Naive thymus-derived CD4-positive, alpha-beta T cell (primary cell): ENCODE measurements at regions not wholly inside any gene's neighbourhood (a gene's known extent, or its start where the extent isn't known, plus 50 kb on each side); places are given as distances from the start of the nearest gene placed in this dataset.

Source experiments
- ATAC-seq: fragments of 150-1000 bp; cut with Tn5 transposase; 2 replicates; pipeline ENCODE4 v1.10.0; 2021; ENCODE audit warnings: mild to moderate bottlenecking, moderate library complexity
- CTCF ChIA-PET: fragments of 350-600 bp; sonication (Branson Sonifier 250); formaldehyde crosslinking; loops from one replicate; lab custom pipeline; 2021; ENCODE audit warnings: antibody characterized with exemption; lab: Charles Lee
- POLR2A ChIA-PET: fragments of 350-600 bp; sonication (Branson Sonifier 250); formaldehyde crosslinking; loops from one replicate; lab custom pipeline; 2021; ENCODE audit warnings: antibody characterized with exemption, inconsistent platforms; lab: Charles Lee
- DNase-seq, 9 donors: peaks; one replicate each; pipeline versions ENCODE4 v3.0.0 to v3.0.0-alpha.2; 2020 to 2022; ENCODE audit warnings: mixed read lengths in 1 of 9
- H3K27ac ChIP-seq: one replicate; pipeline ENCODE4 v1.7.0; 2013; ENCODE audit warnings: mild to moderate bottlenecking, low read depth, low read length, moderate library complexity
- H3K27me3 ChIP-seq, 2 donors: one replicate each; pipeline ENCODE4 v1.7.0; 2013; ENCODE audit warnings: low read length in 2 of 2, mild to moderate bottlenecking in 2 of 2, moderate library complexity in 2 of 2; ENCODE audit not compliant: control insufficient read depth in 2 of 2, insufficient read depth in 2 of 2
- H3K36me3 ChIP-seq, 3 experiments: 1 replicate in 2 of 3; 2 replicates in 1 of 3; pipeline ENCODE4 v1.7.0; 2013; ENCODE audit warnings: low read length in 3 of 3, mild to moderate bottlenecking in 3 of 3, moderate library complexity in 1 of 3; ENCODE audit not compliant: insufficient read depth in 3 of 3, control insufficient read depth in 2 of 3
- H3K4me1 ChIP-seq, 2 donors: one replicate each; pipeline ENCODE4 v1.7.0; 2013; ENCODE audit warnings: low read length in 2 of 2, mild to moderate bottlenecking in 2 of 2, moderate library complexity in 1 of 2; ENCODE audit not compliant: control insufficient read depth in 2 of 2, insufficient read depth in 2 of 2
- H3K4me3 ChIP-seq: 2 replicates; pipeline ENCODE4 v1.7.0; 2013; ENCODE audit warnings: mild to moderate bottlenecking, low read length
- H3K9me3 ChIP-seq, 3 experiments: 1 replicate in 2 of 3; 2 replicates in 1 of 3; pipeline ENCODE4 v1.7.0; 2013; ENCODE audit warnings: low read length in 3 of 3; ENCODE audit not compliant: control insufficient read depth in 2 of 3
- H3K27ac Mint-ChIP-seq, 9 donors: one replicate each; pipeline ENCODE4 v1.8.0; 2020 to 2022; ENCODE audit warnings: mixed read lengths in 9 of 9, mild to moderate bottlenecking in 8 of 9, moderate library complexity in 5 of 9, inconsistent platforms in 2 of 9
- H3K27me3 Mint-ChIP-seq, 5 donors: one replicate each; pipeline ENCODE4 v1.8.0; 2021 to 2022; ENCODE audit warnings: mixed read lengths in 5 of 5, mild to moderate bottlenecking in 1 of 5
- H3K36me3 Mint-ChIP-seq, 5 donors: one replicate each; pipeline ENCODE4 v1.8.0; 2020 to 2022; ENCODE audit warnings: mixed read lengths in 5 of 5, mild to moderate bottlenecking in 3 of 5, inconsistent platforms in 1 of 5
- H3K4me1 Mint-ChIP-seq, 7 donors: one replicate each; pipeline ENCODE4 v1.8.0; 2020 to 2022; ENCODE audit warnings: mixed read lengths in 7 of 7, mild to moderate bottlenecking in 3 of 7, inconsistent platforms in 1 of 7
- H3K4me3 Mint-ChIP-seq, 10 donors: one replicate each; pipeline ENCODE4 v1.8.0; 2020 to 2022; ENCODE audit warnings: mild to moderate bottlenecking in 10 of 10, mixed read lengths in 10 of 10, moderate library complexity in 6 of 10, inconsistent platforms in 2 of 10
- H3K9me3 Mint-ChIP-seq, 11 donors: one replicate each; pipeline ENCODE4 v1.8.0; 2020 to 2022; ENCODE audit warnings: mixed read lengths in 11 of 11, mild to moderate bottlenecking in 4 of 11, inconsistent platforms in 1 of 11, moderate library complexity in 1 of 11
- intact Hi-C, 2 donors: fragments of 100-400 bp; cut with micrococcal nuclease; formaldehyde crosslinking; loops; one replicate each; pipeline ENCODE4 v1.15.1; 2023

DNA sequence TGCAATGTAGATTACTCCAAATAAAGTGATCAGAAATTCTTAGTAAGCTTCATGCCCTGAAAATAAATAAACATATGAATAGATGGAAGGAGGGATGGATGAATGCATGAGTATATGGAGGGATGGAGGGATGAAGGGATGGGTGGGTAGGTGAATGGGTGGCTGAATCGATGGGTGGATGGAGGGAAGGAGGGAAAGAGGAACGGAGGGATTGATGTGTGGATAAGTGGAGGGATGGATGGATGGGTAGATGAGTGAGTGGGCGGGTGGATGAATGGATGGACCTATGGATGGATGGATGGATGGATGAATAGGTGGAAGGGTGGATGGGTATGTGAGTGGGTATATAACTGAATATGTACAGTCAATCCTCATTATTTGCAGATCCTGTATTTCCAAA is 276.7 kb upstream of the ACVR2A start:
- H3K36me3 ChIP-seq, result no peaks in the 10 kb centered on the region
- intact Hi-C loops, result no loop called here
- ATAC-seq, result no peak
- no peak overlapping the region for H3K4me3 ChIP-seq
- Mint-ChIP-seq H3K4me1 (no peaks in the 10 kb centered on the region), H3K27ac (no peak overlapping the region), H3K4me3 (no peak overlapping the region), H3K36me3 (peaks cover 0 to 13% (median 0%) of the 10 kb centered on the region in 5 donors), H3K9me3 (peaks cover 0 to 13% (median 2%) of the 10 kb centered on the region in 11 donors), H3K27me3 (no peaks in the 10 kb centered on the region)
- H3K27me3 ChIP-seq, result no peaks in the 10 kb centered on the region
- ChIA-PET POLR2A (no interaction called here), CTCF (no interaction called here)
- no peaks in the 10 kb centered on the region for H3K4me1 ChIP-seq
- no peak overlapping the region for H3K27ac ChIP-seq
- no peaks in the 10 kb centered on the region for H3K9me3 ChIP-seq
- no peak for DNase-seq

DNA sequence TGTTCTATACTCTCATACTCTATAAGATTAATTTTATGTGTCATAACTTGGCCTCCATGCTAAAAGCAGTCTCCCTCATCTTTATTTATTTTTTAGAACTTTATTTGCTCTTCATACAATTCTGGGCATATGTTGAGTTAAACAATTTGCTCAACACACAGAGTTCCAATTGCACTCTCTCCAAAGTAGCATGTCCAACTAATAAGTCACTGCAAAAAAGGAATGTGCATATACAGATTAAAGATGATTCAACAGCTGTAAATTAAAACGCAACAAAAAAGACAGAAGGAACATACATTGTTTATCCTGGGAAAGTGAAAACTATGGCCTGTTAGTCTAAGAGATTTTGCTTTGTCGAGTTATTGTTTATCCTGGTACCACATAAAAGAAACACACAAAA is 277.7 kb upstream of the ACVR2A start:
- POLR2A ChIA-PET, result no interaction called here
- Mint-ChIP-seq H3K4me3 (no peak overlapping the region), H3K27me3 (no peaks in the 10 kb centered on the region), H3K36me3 (peaks cover 0 to 13% (median 0%) of the 10 kb centered on the region in 5 donors), H3K27ac (no peak overlapping the region), H3K4me1 (no peaks in the 10 kb centered on the region), H3K9me3 (peaks cover 0 to 13% (median 2%) of the 10 kb centered on the region in 11 donors)
- CTCF ChIA-PET, result no interaction called here
- H3K4me3 ChIP-seq, result no peak overlapping the region
- ATAC-seq, result no peak
- no peak for DNase-seq
- H3K36me3 ChIP-seq, result no peaks in the 10 kb centered on the region
- no peaks in the 10 kb centered on the region for H3K4me1 ChIP-seq
- no peak overlapping the region for H3K27ac ChIP-seq
- intact Hi-C loops, result no loop called here
- H3K27me3 ChIP-seq, result no peaks in the 10 kb centered on the region
- H3K9me3 ChIP-seq, result no peaks in the 10 kb centered on the region

DNA sequence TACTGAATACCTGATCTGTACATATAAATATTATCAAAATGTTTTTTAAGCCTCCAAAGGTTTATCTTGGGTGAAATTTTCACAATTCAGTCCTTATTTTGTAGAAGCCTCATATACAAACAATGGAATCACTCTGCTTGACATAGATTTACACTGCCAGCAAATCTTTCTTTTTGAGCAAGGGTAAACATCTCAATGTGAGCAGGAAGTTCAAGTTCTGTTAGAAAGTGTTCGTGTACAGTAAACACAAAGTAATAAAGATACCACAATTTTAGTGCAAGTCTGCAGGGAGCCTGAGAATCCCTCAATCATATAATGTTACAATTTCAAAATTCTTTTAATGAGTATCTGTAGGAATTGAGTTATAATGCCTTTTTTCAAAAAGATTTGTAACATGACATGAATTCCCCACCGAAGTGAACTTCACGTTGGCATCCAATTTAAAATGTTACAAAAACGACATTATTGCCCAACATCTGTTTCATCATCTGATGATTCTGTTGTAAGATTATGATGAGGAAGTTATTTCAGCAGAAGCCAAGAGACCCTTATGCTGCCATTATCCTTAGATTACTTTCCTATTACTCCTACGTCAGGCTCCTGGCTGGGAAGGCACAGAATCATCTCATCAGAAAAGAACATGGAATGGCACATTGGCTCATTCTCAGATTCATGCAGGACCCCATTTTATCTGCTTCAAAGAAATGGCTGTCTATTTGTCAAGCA is 283.9 kb upstream of the ACVR2A start:
- peaks cover 0 to 16% (median 2%) of the 10 kb centered on the region in 7 donors for H3K4me1 Mint-ChIP-seq
- intact Hi-C loops, result no loop called here
- ATAC-seq (no peak), DNase-seq (no peak)
- Histone ChIP-seq H3K36me3 (no peaks in the 10 kb centered on the region), H3K27ac (no peak overlapping the region), H3K4me1 (no peaks in the 10 kb centered on the region), H3K27me3 (no peaks in the 10 kb centered on the region), H3K4me3 (no peak overlapping the region), H3K9me3 (no peaks in the 10 kb centered on the region)
- H3K27ac Mint-ChIP-seq, result no peak overlapping the region
- peaks cover 0 to 3% (median 0%) of the 10 kb centered on the region in 11 donors for H3K9me3 Mint-ChIP-seq
- H3K27me3 Mint-ChIP-seq, result no peaks in the 10 kb centered on the region
- H3K4me3 Mint-ChIP-seq, result no peak overlapping the region
- H3K36me3 Mint-ChIP-seq, result peaks cover 0 to 8% (median 0%) of the 10 kb centered on the region in 5 donors
- ChIA-PET POLR2A (no interaction called here), CTCF (no interaction called here)

DNA sequence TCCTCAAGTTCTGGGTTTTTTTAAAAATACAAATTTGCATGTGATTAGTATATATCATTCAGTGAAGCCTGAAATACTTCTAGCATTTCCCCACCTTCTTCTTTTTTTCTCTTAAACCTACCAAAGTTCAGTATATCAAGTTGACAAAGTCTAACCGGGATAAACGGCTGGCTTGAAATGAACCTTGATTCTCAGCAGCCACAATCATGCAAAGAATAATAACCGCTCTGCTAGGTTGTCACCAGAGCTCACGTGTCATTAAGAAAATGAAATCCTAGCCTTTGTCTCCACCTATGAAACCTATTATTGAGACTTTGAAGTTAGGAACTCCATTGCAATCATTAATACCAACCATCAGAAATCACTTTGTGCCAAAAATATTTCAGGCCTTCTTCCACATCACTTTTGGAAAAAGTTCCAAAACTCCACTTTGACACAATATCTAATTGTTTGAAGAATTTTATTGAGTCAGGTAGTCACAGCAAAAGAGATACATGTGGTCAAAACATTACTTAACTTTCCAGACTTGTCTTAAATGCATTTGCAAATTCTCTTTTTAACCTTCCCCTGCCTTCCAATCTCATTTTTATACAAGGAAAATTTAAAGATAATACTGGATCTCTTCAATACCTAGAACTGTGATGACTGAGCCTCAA is 285.6 kb upstream of the ACVR2A start:
- H3K27ac Mint-ChIP-seq, result no peak overlapping the region
- ChIA-PET POLR2A (no interaction called here), CTCF (no interaction called here)
- no peaks in the 10 kb centered on the region for H3K4me1 ChIP-seq
- H3K27ac ChIP-seq, result no peak overlapping the region
- peaks cover 0 to 4% (median 0%) of the 10 kb centered on the region in 5 donors for H3K36me3 Mint-ChIP-seq
- peaks cover 0 to 16% (median 2%) of the 10 kb centered on the region in 7 donors for H3K4me1 Mint-ChIP-seq
- H3K9me3 Mint-ChIP-seq, result peaks cover 0 to 3% (median 0%) of the 10 kb centered on the region in 11 donors
- H3K27me3 Mint-ChIP-seq, result no peaks in the 10 kb centered on the region
- H3K4me3 Mint-ChIP-seq, result no peak overlapping the region
- intact Hi-C loops, result no loop called here
- DNase-seq (no peak), ATAC-seq (no peak)
- no peaks in the 10 kb centered on the region for H3K36me3 ChIP-seq
- no peak overlapping the region for H3K4me3 ChIP-seq
- no peaks in the 10 kb centered on the region for H3K27me3 ChIP-seq
- H3K9me3 ChIP-seq, result no peaks in the 10 kb centered on the region

DNA sequence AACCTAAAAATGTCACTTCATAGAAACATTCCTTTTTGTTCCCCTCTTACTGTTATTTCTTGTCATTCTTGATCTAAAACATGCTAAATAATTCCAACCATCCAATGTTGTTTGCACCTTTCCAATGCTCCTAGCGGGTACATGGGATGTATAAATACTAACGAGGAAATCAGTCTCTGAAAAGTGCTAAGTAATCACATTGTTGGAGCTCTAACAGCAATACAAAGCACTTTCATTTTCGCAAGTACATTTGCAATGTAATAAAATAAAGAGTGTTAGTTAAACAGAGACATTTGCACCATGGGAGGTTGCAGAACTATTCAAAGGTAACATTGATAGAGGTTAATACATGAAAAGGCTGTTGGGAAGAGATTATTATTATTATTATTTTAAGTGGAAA is 286.2 kb upstream of the ACVR2A start:
- H3K4me1 ChIP-seq, result no peaks in the 10 kb centered on the region
- no peak overlapping the region for H3K27ac ChIP-seq
- intact Hi-C loops, result no loop called here
- Mint-ChIP-seq H3K36me3 (peaks cover 0 to 4% (median 0%) of the 10 kb centered on the region in 5 donors), H3K27ac (no peak overlapping the region), H3K9me3 (peaks cover 0 to 5% (median 0%) of the 10 kb centered on the region in 11 donors), H3K4me1 (peaks cover 0 to 16% (median 2%) of the 10 kb centered on the region in 7 donors), H3K4me3 (no peak overlapping the region), H3K27me3 (no peaks in the 10 kb centered on the region)
- ATAC-seq (no peak), DNase-seq (no peak)
- POLR2A ChIA-PET, result no interaction called here
- CTCF ChIA-PET, result no interaction called here
- H3K4me3 ChIP-seq, result no peak overlapping the region
- no peaks in the 10 kb centered on the region for H3K9me3 ChIP-seq
- H3K27me3 ChIP-seq, result no peaks in the 10 kb centered on the region
- no peaks in the 10 kb centered on the region for H3K36me3 ChIP-seq

DNA sequence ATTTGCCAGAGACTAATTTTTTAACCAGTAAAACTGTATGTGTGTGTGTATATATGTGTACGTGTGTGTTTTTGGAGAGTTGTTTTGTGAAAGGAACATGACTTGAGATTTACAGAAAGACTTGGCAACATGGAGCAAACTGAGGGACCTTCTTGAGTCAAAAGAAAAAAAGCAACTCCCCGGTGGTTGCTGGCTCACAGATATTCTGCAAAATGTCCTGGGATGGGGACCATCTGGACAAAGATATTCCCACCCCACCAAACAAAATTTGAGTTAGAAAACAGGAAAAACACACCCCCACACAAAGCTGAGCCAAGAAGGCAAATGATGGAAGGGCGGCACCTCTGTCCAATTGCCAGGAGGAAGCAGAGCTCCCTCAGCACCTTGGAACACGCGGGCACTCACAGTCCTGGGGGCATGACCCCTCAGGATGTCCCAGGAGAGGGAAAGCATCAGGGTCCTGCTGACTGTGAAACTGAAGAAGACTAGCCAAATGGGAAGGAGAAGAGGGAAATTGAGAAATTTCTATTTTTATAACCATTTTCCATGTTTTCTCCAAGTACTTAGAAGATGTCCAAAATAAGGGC is 290.2 kb upstream of the ACVR2A start:
- H3K9me3 ChIP-seq, result no peaks in the 10 kb centered on the region
- no peak overlapping the region for H3K4me3 ChIP-seq
- no peak overlapping the region for H3K4me3 Mint-ChIP-seq
- H3K4me1 Mint-ChIP-seq, result peaks cover 0 to 13% (median 2%) of the 10 kb centered on the region in 7 donors
- ChIA-PET POLR2A (no interaction called here), CTCF (no interaction called here)
- no peaks in the 10 kb centered on the region for H3K36me3 ChIP-seq
- no peak overlapping the region for H3K27ac ChIP-seq
- peaks cover 0 to 3% (median 0%) of the 10 kb centered on the region in 5 donors for H3K27me3 Mint-ChIP-seq
- no peaks in the 10 kb centered on the region for H3K4me1 ChIP-seq
- no peak overlapping the region for H3K27ac Mint-ChIP-seq
- ATAC-seq (no peak), DNase-seq (no peak)
- H3K27me3 ChIP-seq, result no peaks in the 10 kb centered on the region
- intact Hi-C loops, result no loop called here
- H3K9me3 Mint-ChIP-seq, result peaks cover 0 to 6% (median 0%) of the 10 kb centered on the region in 11 donors
- peaks cover 0 to 3% (median 0%) of the 10 kb centered on the region in 5 donors for H3K36me3 Mint-ChIP-seq
